GM18951 (cell line): ENCODE measurements at regions not wholly inside any gene's neighbourhood (a gene's known extent, or its start where the extent isn't known, plus 50 kb on each side); places are given as distances from the start of the nearest gene placed in this dataset.
"Not testable (repeated sequence)": the region's sequence is repeated elsewhere in the genome, so short reads cannot be mapped to it uniquely, and the experiment has no call there.

Experiments
- POLR2A ChIP-seq: IDR thresholded peaks from 4 replicates; pipeline ENCODE4 v1.6.1; 2011; ENCODE audit warnings: mild to moderate bottlenecking; ENCODE audit not compliant: insufficient read length, insufficient read depth; ENCODE audit errors: extremely low read depth
- in situ Hi-C: fragments of 300-500 bp; cut with MboI; formaldehyde crosslinking; loops from one replicate; pipeline ENCODE4 v1.12.0; 2022; ENCODE audit warnings: low sequenced_read_pairs, mixed read lengths, inconsistent platforms; ENCODE audit not compliant: unreplicated experiment

- in situ Hi-C loops = not testable (repeated sequence)
Observed at GRCh38 chr15:31687088-31687487, 343.2 kb upstream of the CHRNA7 start.

GRCh38 chr15:31696509-31696908 lies 333.8 kb upstream of the CHRNA7 start:
- in situ Hi-C loops = not testable (repeated sequence)

GRCh38 chr15:31705076-31705678 lies 325.1 kb upstream of the CHRNA7 start:
- in situ Hi-C loops = not testable (repeated sequence)

GRCh38 chr15:31707944-31708702 lies 322.2 kb upstream of the CHRNA7 start:
- in situ Hi-C loops = not testable (repeated sequence)

- in situ Hi-C loops = not testable (repeated sequence)
Observed at GRCh38 chr15:31708703-31709327, 321.5 kb upstream of the CHRNA7 start.

GRCh38 chr15:31709479-31709878 lies 320.8 kb upstream of the CHRNA7 start:
- in situ Hi-C loops = not testable (repeated sequence)

- in situ Hi-C loops = not testable (repeated sequence)
Observed at GRCh38 chr15:31710806-31711205, 319.5 kb upstream of the CHRNA7 start.

GRCh38 chr15:31715208-31715607 lies 315.1 kb upstream of the CHRNA7 start:
- in situ Hi-C loops = not testable (repeated sequence)

- in situ Hi-C loops = not testable (repeated sequence)
Observed at GRCh38 chr15:31718625-31719024, 311.7 kb upstream of the CHRNA7 start.

- in situ Hi-C loops = not testable (repeated sequence)
Observed at GRCh38 chr15:31719396-31720022, 310.8 kb upstream of the CHRNA7 start.

GRCh38 chr15:31723019-31723418 lies 307.3 kb upstream of the CHRNA7 start:
- in situ Hi-C loops = not testable (repeated sequence)

- in situ Hi-C loops = not testable (repeated sequence)
Observed at GRCh38 chr15:31724903-31725302, 305.4 kb upstream of the CHRNA7 start.

GRCh38 chr15:31725619-31726018 lies 304.7 kb upstream of the CHRNA7 start:
- in situ Hi-C loops = not testable (repeated sequence)

GRCh38 chr15:31727612-31728011 lies 302.7 kb upstream of the CHRNA7 start:
- in situ Hi-C loops = no loop called here
- TF ChIP-seq POLR2A = no peak

- no peak for TF ChIP-seq POLR2A
- in situ Hi-C loops = no loop called here
Observed at GRCh38 chr15:31732726-31733125, 297.6 kb upstream of the CHRNA7 start.
